Kidney (tissue), 13 donors: ENCODE measurements at regions not wholly inside any gene's neighbourhood (a gene's known extent, or its start where the extent isn't known, plus 50 kb on each side); places are given as distances from the start of the nearest gene placed in this dataset.
"Not testable (repeated sequence)": the region's sequence is repeated elsewhere in the genome, so short reads cannot be mapped to it uniquely, and the experiment has no call there.

Experiments
- DNase-seq, 5 donors: peaks; one replicate each; pipeline ENCODE4 v3.0.0-alpha.2; 2013 to 2020
- FAIRE-seq: peaks from 2 replicates; lab custom pipeline; 2012; peaks lifted over from hg19 to GRCh38; lab: Jason Lieb, UNC
- H3K27ac ChIP-seq, 2 donors: one replicate each; pipeline ENCODE4 v1.7.0; 2013; ENCODE audit warnings: low read depth in 2 of 2, low read length in 2 of 2, inconsistent platforms in 1 of 2
- H3K27me3 ChIP-seq: one replicate; pipeline ENCODE4 v1.7.1; 2013; ENCODE audit warnings: low read length, inconsistent platforms; ENCODE audit not compliant: control insufficient read depth, insufficient read depth
- H3K36me3 ChIP-seq, 3 donors: one replicate each; pipeline versions ENCODE4 v1.7.0 to v1.7.1; 2013; ENCODE audit warnings: low read length in 3 of 3, control low read depth in 1 of 3, inconsistent platforms in 1 of 3; ENCODE audit not compliant: insufficient read depth in 3 of 3, control insufficient read depth in 2 of 3
- H3K4me1 ChIP-seq, 3 donors: one replicate each; pipeline versions ENCODE4 v1.7.0 to v1.7.1; 2013; ENCODE audit warnings: low read length in 3 of 3, inconsistent platforms in 1 of 3, low read depth in 1 of 3; ENCODE audit not compliant: control insufficient read depth in 2 of 3, insufficient read depth in 2 of 3
- H3K4me3 ChIP-seq, 3 donors: one replicate each; pipeline versions ENCODE4 v1.7.0 to v1.8.1; 2013; ENCODE audit warnings: low read length in 3 of 3, control low read depth in 1 of 3, inconsistent platforms in 1 of 3
- H3K9ac ChIP-seq, 3 donors: one replicate each; pipeline versions ENCODE4 v1.7.0 to v1.7.1; 2013; ENCODE audit warnings: low read length in 3 of 3, control low read depth in 1 of 3, inconsistent platforms in 1 of 3
- H3K9me3 ChIP-seq, 3 donors: one replicate each; pipeline versions ENCODE4 v1.7.0 to v1.7.1; 2013; ENCODE audit warnings: low read length in 3 of 3, control low read depth in 1 of 3, inconsistent platforms in 1 of 3; ENCODE audit not compliant: control insufficient read depth in 2 of 3, insufficient read depth in 1 of 3
- CTCF ChIP-seq: IDR thresholded peaks from 3 replicates; pipeline ENCODE4 v1.5.1; 2012; ENCODE audit warnings: mild to moderate bottlenecking, moderate library complexity, borderline replicate concordance; ENCODE audit not compliant: insufficient read depth; ENCODE audit errors: extremely low read depth
- intact Hi-C: fragments of 100-400 bp; cut with DNase I; formaldehyde crosslinking; loops from one replicate; pipeline ENCODE4 v1.11.1; 2022
- donor health status: control.
- donor health status: control.
- donor health status: control.
- donor health status: control.
- donor health status: control.
- donor health status: DM: yes; HTN: yes; CAD: no.
- donor health status: Normal renal cell carcinoma (clear cell type).

- FAIRE-seq: no peak
- TF ChIP-seq CTCF: no peak
- Histone ChIP-seq H3K27ac (peak overlapping the region in 1 of 2 donors; percentile 47), H3K9ac (no peak overlapping the region), H3K36me3 (no peaks in the 10 kb centered on the region), H3K4me3 (no peak overlapping the region), H3K27me3 (peaks cover 4% of the 10 kb centered on the region), H3K9me3 (peaks cover 0 to 7% (median 0%) of the 10 kb centered on the region in 3 donors), H3K4me1 (peaks cover 0 to 6% (median 2%) of the 10 kb centered on the region in 3 donors)
- intact Hi-C loops: no loop called here
- DNase-seq: peak in 2 of 5 donors; percentile 15 to 38
These were observed 280.6 kb upstream of the SFSWAP start for GRCh38 chr12:131430158-131430742.

GRCh38 chr12:131431126-131431655 lies 279.7 kb upstream of the SFSWAP start:
- FAIRE-seq, H3K4me1 ChIP-seq, H3K27me3 ChIP-seq, H3K27ac ChIP-seq, H3K4me3 ChIP-seq, intact Hi-C loops, H3K9me3 ChIP-seq, H3K36me3 ChIP-seq, H3K9ac ChIP-seq: not testable (repeated sequence)
- DNase-seq: peak in 2 of 5 donors; percentile 14 to 64

- DNase-seq (peak in 4 of 5 donors; percentile 70 to 81 (median 73)), FAIRE-seq (no peak)
- Histone ChIP-seq H3K4me3 (peak overlapping the region in 1 of 3 donors; percentile 17), H3K4me1 (peaks cover 0 to 6% (median 2%) of the 10 kb centered on the region in 3 donors), H3K9me3 (peaks cover 0 to 4% (median 0%) of the 10 kb centered on the region in 3 donors), H3K9ac (no peak overlapping the region), H3K27ac (no peak overlapping the region), H3K27me3 (peaks cover 4% of the 10 kb centered on the region), H3K36me3 (no peaks in the 10 kb centered on the region)
- intact Hi-C loops: no loop called here
- TF ChIP-seq CTCF: no peak
These were observed 278.2 kb upstream of the SFSWAP start for GRCh38 chr12:131432532-131433260.
